GM19240 (cell line): ENCODE measurements at regions not wholly inside any gene's neighbourhood (a gene's known extent, or its start where the extent isn't known, plus 50 kb on each side); places are given as distances from the start of the nearest gene placed in this dataset.
"Not testable (repeated sequence)": the region's sequence is repeated elsewhere in the genome, so short reads cannot be mapped to it uniquely, and the experiment has no call there.

Experiments
- DNase-seq: peaks from one replicate; pipeline ENCODE4 v3.0.0; 2011; ENCODE audit warnings: low spot score; ENCODE audit not compliant: insufficient read length

DNA sequence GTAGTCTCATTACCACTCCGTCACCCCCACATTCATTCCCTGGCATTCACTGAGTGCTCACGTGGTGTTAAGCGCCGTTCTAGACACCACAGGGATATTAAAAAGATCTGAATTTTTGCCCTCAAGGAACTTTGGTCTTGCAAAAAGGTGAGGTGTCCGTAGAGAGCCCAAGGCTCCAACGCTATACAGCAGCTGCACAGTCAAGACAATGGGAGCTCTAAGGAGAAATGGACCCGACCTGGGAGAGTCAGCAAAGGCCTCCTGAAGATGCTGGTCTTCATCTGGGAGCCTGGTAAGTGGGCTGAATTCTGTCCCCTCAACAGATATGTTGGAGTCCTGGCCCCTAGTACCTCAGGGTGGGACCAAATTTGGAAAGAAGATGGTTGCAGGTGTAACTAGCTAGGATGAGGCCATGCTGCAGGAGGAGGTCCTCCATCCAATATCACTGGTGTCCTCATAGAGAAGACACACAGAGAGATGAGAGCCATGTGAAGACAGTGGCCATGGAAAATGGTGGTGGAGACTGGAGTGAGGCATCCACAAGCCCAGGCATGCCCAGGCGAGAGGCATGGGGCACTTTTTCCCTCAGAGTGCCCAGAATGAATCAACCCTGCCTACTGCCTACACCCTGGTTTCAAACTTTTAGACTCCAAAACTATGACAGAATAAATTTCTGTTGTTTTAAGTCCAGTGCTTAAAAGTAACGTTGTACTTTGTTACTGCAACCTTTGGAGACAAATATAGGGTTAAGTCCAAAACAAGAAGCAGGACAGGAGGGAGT lies 247.3 kb downstream of the TTC32 start:
- DNase-seq: no peak

DNA sequence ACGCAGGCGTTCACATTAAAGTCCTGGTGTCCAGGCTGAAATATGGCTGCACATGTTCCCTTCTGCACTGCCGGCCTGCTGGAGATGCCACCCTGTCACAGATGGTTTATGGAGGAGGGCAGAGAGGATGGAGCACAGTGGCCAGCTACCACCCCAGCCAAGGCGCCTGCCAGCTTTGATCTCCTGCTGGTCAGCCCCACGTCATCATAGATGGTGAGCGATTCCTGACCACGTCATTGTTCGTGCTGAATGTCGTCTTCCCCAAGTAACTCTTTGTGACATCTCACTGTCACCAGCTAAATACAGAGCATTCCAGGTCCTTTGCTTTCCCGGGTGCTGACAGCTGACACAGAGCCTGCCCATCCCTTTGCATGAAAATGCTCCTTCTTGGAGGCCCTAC lies 248.3 kb downstream of the TTC32 start:
- no peak for DNase-seq

DNA sequence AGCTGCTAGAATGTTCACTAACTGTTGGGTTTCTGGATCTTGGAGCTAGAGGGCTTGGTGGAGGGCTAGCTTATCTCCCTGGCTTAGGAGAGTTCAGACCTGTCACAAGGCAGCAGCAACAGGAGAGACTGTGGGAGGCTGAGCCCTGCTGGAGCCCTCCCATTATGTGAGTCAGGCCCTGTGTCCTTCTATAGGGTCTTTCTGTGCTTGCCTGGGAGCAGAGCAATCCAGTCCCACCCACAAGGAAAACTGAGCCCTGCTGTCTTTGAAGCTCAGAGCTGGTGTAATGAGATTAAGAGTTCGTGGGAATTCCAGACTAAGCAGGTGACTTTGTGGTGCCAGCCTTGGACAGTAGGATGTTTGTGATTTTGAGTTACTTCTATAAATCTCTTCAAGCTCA lies 249.0 kb downstream of the TTC32 start:
- DNase-seq: no peak

DNA sequence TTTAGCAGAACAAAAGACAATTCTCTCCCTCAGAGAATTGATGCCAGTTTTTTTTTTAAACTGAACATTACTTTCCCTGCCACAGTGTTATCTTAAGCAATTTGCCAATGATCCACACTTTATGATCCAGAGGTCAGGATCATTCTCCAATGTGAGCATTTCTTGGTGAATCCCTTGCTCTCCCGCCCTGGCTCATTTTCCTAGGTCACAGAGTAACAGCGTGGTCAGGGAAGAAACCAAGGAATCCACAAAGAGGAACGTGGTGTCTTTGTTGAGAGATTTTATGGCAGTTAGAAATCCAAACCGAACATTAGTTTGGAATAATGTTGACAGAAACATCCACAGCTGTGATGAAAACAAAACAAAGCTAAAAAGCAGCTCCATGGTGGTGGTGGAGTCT lies 250.3 kb downstream of the TTC32 start:
- no peak for DNase-seq

GRCh38 chr2:19649785-19650380 lies 251.9 kb downstream of the TTC32 start:
- no peak for DNase-seq

DNA sequence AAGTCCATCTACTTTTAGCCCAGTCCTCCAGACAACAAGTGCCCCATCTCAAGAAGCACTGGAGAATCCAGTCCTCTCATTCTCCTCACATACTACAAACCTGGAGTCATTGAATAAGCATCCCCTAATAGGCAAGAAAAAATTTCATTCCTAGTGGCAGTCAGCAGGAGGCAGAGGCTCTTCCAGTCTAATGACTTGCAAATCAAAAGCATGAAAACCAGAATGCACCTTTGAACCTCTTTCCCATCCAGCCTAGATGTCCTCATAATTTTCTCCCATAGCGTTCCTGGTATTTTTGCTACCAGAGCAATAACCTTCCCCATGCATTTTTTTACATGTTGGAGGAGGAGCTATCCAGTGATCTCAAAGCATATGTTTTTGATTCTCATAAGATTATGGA lies 252.6 kb downstream of the TTC32 start:
- no peak for DNase-seq

- no peak for DNase-seq
Measured at GRCh38 chr2:19648583-19648982, 253.2 kb downstream of the TTC32 start.

DNA sequence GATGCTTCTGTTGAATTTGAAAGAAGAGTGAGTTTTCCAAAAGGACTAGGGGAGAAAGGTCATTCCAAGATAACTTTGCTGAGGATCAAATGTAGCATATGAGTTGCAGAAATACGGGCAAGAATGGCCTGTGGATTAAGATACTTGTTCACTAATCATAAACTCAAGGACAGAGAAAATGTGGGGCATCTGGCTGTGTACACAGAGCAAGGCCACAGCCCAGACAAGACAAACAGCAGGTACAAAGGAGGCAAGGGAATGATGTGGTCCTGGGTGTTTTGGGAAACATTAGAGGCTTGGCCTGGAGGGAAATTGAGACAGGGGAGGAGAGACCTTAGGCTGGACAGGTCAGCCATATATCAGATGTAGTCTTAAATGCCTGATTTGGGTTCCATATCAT lies 254.8 kb downstream of the TTC32 start:
- no peak for DNase-seq

DNA sequence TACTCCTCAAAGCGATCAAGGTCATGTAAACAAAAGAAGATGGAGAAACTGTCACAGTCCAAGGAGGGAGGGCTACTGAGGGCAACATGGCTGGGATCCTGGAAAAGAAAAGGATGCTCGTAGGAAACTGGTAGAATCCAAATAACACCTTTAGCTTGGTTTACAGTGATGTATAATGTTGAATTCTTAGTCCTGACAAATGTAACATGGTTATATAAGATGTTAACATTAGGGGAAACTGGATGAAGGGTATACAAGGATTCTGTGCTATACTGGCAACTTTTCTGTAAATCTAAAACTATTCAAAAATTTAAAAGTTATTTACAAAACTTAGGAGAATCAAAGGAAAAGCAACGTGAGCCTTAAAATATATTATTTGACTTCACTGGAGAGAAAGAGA lies 257.0 kb downstream of the TTC32 start:
- DNase-seq: no peak

DNA sequence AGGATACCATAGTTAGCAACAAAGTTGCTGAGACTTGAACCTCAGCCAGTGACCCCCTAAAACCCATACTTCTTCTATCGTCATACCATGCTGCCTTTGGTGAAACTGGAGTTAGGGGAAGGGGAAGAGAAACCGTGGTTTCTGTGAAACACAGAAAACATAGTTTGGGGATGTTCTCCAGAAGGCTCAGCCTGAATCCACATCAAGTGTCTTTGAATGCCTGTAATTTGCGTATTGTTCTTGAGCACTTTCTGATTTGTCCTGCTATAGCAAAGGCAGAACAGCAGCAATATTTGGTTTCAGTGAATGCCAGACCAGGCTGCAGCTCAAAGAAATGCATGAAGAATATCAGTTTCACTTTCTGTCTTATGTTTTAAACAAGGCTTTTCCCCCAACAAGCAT lies 258.7 kb downstream of the TTC32 start:
- no peak for DNase-seq

DNA sequence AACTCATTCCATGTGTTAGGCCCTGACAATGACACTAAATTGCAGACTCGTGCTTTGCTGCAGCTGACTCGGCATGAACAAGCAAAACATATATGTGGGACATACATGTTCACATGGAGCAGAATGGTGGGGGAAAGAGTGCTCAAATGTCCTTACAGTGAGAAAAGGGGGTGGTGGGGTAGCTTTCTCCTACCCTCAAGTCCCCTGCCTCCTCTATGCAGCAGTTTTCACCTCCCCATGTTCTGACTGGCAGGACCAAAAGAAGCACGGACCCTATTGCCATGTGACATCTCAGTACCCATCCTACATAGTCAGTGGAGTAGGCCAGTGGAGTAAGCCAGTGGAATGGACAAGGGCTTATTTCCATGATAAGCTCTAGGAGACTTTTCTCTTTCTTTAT lies 259.3 kb downstream of the TTC32 start:
- no peak for DNase-seq

- DNase-seq: no peak
Measured at GRCh38 chr2:19635951-19636510, 265.8 kb downstream of the TTC32 start.

DNA sequence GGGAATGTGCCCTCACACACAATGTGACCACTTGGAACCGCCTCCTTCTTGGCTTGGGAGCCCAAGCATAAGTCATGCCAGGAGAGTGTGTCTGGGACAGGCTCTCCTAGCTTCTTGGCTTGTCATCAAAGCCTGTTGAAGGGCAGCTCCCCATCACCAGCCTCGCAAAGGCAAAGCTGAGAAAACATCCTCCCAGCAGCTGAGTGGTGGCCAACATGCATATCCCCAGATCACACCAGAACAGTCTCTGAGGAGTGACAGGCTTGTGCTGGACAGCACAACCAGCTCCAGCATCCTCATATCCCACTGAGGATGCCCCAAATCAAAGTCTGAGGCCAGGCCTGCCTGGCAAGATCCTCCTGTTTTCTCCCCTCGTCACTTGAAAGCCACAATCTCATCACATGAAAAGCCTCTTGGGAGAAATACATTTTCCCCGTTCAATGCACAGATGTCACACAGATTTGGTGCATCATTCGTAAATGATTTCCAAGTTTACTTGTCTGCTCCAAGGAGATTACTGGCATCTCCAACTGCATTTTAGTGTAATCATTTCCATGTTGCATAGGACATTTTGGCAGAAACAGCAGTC lies 269.3 kb downstream of the TTC32 start:
- DNase-seq: no peak

GRCh38 chr2:19631871-19632270 lies 269.9 kb downstream of the TTC32 start:
- DNase-seq: no peak

GRCh38 chr2:19630921-19631320 lies 270.9 kb downstream of the TTC32 start:
- no peak for DNase-seq

DNA sequence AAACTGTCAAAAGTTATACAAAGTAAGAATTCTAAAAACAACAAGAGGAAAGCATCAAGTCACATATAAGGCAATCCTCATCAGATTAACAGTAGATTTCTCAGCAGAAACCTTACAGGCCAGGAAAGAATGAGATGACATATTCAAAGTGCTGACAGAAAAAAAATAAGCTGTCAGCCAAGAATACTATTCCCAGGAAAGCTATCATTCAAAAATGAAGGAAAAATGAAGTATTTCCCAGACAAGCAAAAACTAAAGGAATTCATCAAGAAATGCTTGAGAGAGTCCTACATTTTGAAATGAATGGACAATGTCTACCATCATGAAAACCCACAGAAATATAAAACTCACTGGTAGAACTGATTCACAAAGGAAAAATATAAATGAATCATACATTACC lies 268.9 kb upstream of the OSR1 start:
- DNase-seq: no peak

- no peak for DNase-seq
Measured at GRCh38 chr2:19623488-19623887, 265.1 kb upstream of the OSR1 start.

GRCh38 chr2:19617257-19617848 lies 258.9 kb upstream of the OSR1 start:
- DNase-seq: no peak

DNA sequence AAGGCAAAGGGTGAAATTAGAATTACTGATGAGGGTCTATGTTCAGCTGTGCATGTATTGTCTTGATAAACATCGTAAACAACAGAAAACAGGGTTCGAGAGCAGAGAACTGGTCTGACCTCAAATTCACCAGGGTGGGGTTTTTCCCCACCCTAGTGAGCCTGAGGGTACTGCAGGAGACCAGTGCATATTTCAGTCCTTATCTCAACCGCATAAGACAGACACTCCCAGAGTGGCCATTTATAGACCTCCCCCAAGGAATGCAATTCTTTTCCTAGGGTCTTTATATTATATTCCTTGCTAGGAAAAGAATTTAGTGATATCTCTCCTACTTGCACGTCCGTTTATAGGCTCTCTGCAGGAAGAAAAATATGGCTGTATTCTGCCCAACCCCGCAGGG lies 257.0 kb upstream of the OSR1 start:
- not testable (repeated sequence) for DNase-seq

DNA sequence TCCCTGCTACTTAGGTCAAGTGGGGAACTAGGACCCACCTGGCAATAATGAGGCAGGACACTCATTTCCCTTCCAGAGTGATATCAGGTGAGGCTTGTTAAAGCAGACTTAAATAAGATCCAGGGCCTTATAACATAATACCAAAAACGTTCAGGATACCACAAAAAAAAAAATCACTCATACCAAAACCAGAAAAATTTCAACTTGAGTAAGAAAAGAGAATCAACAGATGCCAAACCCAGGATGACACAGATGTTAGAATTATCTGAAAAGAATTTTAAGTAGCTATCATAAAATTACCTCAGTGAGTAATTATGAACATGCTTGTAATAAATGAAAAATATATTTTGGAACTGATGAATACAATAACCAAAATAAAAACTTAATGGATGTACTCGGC lies 255.6 kb upstream of the OSR1 start:
- no peak for DNase-seq

GRCh38 chr2:19611491-19612332 lies 253.3 kb upstream of the OSR1 start:
- no peak for DNase-seq
